ENCODE measurements at regions not wholly inside any gene's neighbourhood (a gene's known extent, or its start where the extent isn't known, plus 50 kb on each side); places are given as distances from the start of the nearest gene placed in this dataset.
A peak's percentile ranks its signal among the peaks of the same experiment; 100 is the strongest.

DNA sequence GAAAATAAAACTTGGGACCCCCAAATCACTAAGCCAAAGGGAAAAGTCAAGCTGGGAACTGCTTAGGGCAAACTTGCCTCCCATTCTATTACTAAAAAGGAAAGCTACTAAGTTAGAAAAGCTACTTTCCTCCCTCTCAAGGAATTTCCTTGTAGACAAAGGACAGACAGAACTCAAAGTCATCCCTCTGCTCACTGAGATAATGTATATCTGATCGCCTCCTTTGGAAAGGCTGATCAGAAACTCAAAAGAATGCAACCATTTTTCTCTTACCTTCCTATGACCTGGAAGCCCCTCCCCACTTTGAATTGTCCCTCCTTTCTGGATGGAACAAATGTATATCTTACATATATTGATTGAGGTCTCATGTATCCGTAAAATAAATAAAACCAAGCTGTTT, 190.5 kb upstream of the DCN start:
- Histone ChIP-seq H3K4me1 (no peaks in the 10 kb centered on the region), H3K27ac (no peak overlapping the region), H3K36me3 (no peaks in the 10 kb centered on the region), H3K9me3 (no peaks in the 10 kb centered on the region), H3K27me3 (no peaks in the 10 kb centered on the region), H3K4me3 (no peak overlapping the region)
- no peak for TF ChIP-seq CTCF (IDR thresholded peaks at IDR 0.05)
- DNase-seq (ENCODE audit: low spot score): no peak

DNA sequence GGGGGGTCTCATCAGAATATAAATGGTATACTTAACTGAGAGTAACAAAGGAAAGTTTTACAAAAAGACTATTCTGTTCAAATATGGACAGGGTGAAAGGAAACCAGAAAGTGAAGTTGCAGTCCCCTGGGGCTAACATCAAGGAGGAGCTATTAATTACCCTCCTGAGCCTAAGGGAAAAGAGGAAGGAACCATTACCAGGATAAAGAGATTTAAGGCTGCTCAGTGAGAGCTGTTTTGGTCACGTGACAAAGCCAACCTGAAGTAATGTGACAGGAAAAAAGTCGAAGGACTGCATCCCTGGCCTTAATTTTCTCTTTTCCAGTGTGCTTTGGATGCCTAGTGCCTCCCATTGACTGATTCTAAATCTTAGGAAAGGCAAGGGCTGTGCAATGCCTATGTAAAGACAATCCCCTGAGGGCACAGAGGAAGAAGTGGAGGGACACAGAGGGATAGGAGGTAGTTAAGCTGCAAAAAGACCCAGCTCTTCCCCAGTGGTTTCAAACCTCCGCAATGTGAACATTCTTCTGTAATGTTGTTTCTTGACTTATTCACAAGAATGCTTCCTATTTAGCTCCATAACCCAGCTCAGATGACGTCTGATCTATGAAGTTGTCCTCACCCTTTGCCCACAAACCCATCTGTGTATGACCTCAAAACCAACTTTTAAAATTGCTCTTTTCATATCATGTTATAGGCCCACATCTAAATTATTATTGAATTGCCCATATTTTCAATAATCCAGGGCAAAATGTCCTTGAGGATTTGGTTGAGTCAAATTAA, 187.7 kb upstream of the DCN start:
- Histone ChIP-seq H3K27me3 (no peaks in the 10 kb centered on the region), H3K4me1 (no peaks in the 10 kb centered on the region), H3K4me3 (no peak overlapping the region), H3K36me3 (no peaks in the 10 kb centered on the region), H3K9me3 (no peaks in the 10 kb centered on the region), H3K27ac (no peak overlapping the region)
- no peak for TF ChIP-seq CTCF (IDR thresholded peaks at IDR 0.05)
- DNase-seq (ENCODE audit: low spot score): no peak

- no peak overlapping the region for H3K27ac ChIP-seq
- H3K4me3 ChIP-seq: no peak overlapping the region
- H3K9me3 ChIP-seq: no peaks in the 10 kb centered on the region
- H3K36me3 ChIP-seq: no peaks in the 10 kb centered on the region
- no peak for TF ChIP-seq CTCF (IDR thresholded peaks at IDR 0.05)
- H3K27me3 ChIP-seq: no peaks in the 10 kb centered on the region
- no peak for DNase-seq (ENCODE audit: low spot score)
- no peaks in the 10 kb centered on the region for H3K4me1 ChIP-seq
Measured at GRCh38 chr12:91368613-91369012, 186.0 kb upstream of the DCN start.

GRCh38 chr12:91367234-91367849, 184.7 kb upstream of the DCN start:
- Histone ChIP-seq H3K4me3 (no peak overlapping the region), H3K9me3 (no peaks in the 10 kb centered on the region), H3K27ac (no peak overlapping the region), H3K27me3 (no peaks in the 10 kb centered on the region), H3K4me1 (no peaks in the 10 kb centered on the region), H3K36me3 (no peaks in the 10 kb centered on the region)
- TF ChIP-seq CTCF (IDR thresholded peaks at IDR 0.05): peak; percentile 21 to 38
- no peak for DNase-seq (ENCODE audit: low spot score)

GRCh38 chr12:91364471-91365184, 182.0 kb upstream of the DCN start:
- Histone ChIP-seq H3K4me1 (no peaks in the 10 kb centered on the region), H3K36me3 (no peaks in the 10 kb centered on the region), H3K9me3 (no peaks in the 10 kb centered on the region), H3K4me3 (no peak overlapping the region), H3K27ac (no peak overlapping the region), H3K27me3 (no peaks in the 10 kb centered on the region)
- TF ChIP-seq CTCF (IDR thresholded peaks at IDR 0.05): no peak
- DNase-seq (ENCODE audit: low spot score): no peak

Measured in right atrium auricular region (tissue), 2 donors.